ENCODE measurements at regions not wholly inside any gene's neighbourhood (a gene's known extent, or its start where the extent isn't known, plus 50 kb on each side); places are given as distances from the start of the nearest gene placed in this dataset.

DNA sequence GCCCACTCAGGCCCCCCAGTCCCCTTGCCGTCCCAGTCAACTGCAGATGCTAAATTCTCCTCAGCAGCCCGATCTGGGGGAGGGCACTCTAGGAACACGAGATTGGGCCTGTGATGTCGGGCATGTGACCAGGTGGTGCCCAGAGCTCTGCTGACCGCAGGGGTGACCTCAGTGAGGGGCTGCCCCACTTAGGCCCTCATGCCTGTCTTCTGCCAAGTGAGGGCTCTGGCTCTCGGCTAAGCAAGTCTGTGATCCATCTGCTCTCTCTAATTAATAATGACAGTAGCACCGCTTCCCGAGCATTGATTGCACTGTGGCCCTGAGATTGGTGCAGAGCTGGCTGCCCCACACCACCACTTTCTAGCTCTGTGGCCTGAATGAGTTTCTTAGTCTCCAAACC lies 138.8 kb downstream of the MRM1 start:
- TF ChIP-seq, protein P1, sequence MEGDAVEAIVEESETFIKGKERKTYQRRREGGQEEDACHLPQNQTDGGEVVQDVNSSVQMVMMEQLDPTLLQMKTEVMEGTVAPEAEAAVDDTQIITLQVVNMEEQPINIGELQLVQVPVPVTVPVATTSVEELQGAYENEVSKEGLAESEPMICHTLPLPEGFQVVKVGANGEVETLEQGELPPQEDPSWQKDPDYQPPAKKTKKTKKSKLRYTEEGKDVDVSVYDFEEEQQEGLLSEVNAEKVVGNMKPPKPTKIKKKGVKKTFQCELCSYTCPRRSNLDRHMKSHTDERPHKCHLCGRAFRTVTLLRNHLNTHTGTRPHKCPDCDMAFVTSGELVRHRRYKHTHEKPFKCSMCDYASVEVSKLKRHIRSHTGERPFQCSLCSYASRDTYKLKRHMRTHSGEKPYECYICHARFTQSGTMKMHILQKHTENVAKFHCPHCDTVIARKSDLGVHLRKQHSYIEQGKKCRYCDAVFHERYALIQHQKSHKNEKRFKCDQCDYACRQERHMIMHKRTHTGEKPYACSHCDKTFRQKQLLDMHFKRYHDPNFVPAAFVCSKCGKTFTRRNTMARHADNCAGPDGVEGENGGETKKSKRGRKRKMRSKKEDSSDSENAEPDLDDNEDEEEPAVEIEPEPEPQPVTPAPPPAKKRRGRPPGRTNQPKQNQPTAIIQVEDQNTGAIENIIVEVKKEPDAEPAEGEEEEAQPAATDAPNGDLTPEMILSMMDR (IDR thresholded peaks at IDR 0.05), result no peak
- TF ChIP-seq POLR2A (IDR thresholded peaks at IDR 0.05), result no peak
